Tibial nerve (tissue), 4 donors: ENCODE measurements at regions not wholly inside any gene's neighbourhood (a gene's known extent, or its start where the extent isn't known, plus 50 kb on each side); places are given as distances from the start of the nearest gene placed in this dataset.

Experiments
- DNase-seq, 2 donors: peaks; one replicate each; pipeline ENCODE4 v3.0.0-alpha.2; 2019; ENCODE audit warnings: low spot score in 2 of 2
- H3K27ac ChIP-seq, 4 donors: fragments of 200-600 bp; sonication (generic) in 3 of 4; one replicate each; pipeline ENCODE4 v1.5.1; 2017 to 2019; ENCODE audit warnings: mild to moderate bottlenecking in 1 of 4
- H3K27me3 ChIP-seq, 2 donors: fragments of 200-600 bp; sonication (generic) in 1 of 2; one replicate each; pipeline versions ENCODE4 v1.5.1 to v1.6.0; 2017 to 2019
- H3K36me3 ChIP-seq, 3 donors: fragments of 200-600 bp; sonication (generic); one replicate each; pipeline ENCODE4 v1.5.1; 2018 to 2019
- H3K4me1 ChIP-seq, 4 donors: fragments of 200-600 bp; sonication (generic) in 3 of 4; one replicate each; pipeline ENCODE4 v1.5.1; 2017 to 2019
- H3K4me3 ChIP-seq, 4 donors: fragments of 200-600 bp; sonication (generic) in 3 of 4; one replicate each; pipeline ENCODE4 v1.5.1; 2017 to 2019; ENCODE audit warnings: mild to moderate bottlenecking in 1 of 4, moderate library complexity in 1 of 4
- H3K9me3 ChIP-seq, 4 donors: fragments of 200-600 bp; sonication (generic) in 3 of 4; one replicate each; pipeline ENCODE4 v1.5.1; 2017 to 2019
- EP300 ChIP-seq, 2 donors: sonication (generic); formaldehyde crosslinking; IDR thresholded peaks; one replicate each; pipeline ENCODE4 v1.6.1; 2017; ENCODE audit warnings: antibody characterized with exemption in 2 of 2, mild to moderate bottlenecking in 1 of 2
- POLR2A ChIP-seq, 2 donors: fragments of 450-650 bp; IDR thresholded peaks; one replicate each; pipeline ENCODE4 v1.6.1; 2017; ENCODE audit warnings: antibody characterized with exemption in 2 of 2, mild to moderate bottlenecking in 2 of 2, moderate library complexity in 2 of 2
- WGBS, 2 donors: methylation state at CpG; one replicate each; pipeline ENCODE4 v1.1.5; 2018; 5-methylcytosine and 5-hydroxymethylcytosine counted together
- TF ChIP-seq, protein P1 (sequence below), 5 experiments: fragments of 200-600 bp in 3 of 5; fragments of 450-650 bp in 2 of 5; sonication (generic) in 3 of 5; IDR thresholded peaks; one replicate each; pipeline ENCODE4 v1.5.1; 2016 to 2019; ENCODE audit warnings: antibody characterized with exemption in 5 of 5, mild to moderate bottlenecking in 3 of 5, moderate library complexity in 2 of 5

- no peak overlapping the region for H3K27ac ChIP-seq
- no peaks in the 10 kb centered on the region for H3K4me1 ChIP-seq
- 85 to 88% methylated on average over 7 of the region's 7 CpGs for WGBS, 2 donors
- DNase-seq, result no peak
- H3K27me3 ChIP-seq, result no peaks in the 10 kb centered on the region
- H3K36me3 ChIP-seq, result no peaks in the 10 kb centered on the region
- no peaks in the 10 kb centered on the region for H3K9me3 ChIP-seq
- no peak overlapping the region for H3K4me3 ChIP-seq
- TF ChIP-seq EP300 (IDR thresholded peaks at IDR 0.05), result no peak
- no peak for TF ChIP-seq POLR2A (IDR thresholded peaks at IDR 0.05)
- TF ChIP-seq, protein P1, sequence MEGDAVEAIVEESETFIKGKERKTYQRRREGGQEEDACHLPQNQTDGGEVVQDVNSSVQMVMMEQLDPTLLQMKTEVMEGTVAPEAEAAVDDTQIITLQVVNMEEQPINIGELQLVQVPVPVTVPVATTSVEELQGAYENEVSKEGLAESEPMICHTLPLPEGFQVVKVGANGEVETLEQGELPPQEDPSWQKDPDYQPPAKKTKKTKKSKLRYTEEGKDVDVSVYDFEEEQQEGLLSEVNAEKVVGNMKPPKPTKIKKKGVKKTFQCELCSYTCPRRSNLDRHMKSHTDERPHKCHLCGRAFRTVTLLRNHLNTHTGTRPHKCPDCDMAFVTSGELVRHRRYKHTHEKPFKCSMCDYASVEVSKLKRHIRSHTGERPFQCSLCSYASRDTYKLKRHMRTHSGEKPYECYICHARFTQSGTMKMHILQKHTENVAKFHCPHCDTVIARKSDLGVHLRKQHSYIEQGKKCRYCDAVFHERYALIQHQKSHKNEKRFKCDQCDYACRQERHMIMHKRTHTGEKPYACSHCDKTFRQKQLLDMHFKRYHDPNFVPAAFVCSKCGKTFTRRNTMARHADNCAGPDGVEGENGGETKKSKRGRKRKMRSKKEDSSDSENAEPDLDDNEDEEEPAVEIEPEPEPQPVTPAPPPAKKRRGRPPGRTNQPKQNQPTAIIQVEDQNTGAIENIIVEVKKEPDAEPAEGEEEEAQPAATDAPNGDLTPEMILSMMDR (IDR thresholded peaks at IDR 0.05), result no peak
Observed at GRCh38 chr3:44030285-44030684, 211.4 kb upstream of the TOPAZ1 start.

DNA sequence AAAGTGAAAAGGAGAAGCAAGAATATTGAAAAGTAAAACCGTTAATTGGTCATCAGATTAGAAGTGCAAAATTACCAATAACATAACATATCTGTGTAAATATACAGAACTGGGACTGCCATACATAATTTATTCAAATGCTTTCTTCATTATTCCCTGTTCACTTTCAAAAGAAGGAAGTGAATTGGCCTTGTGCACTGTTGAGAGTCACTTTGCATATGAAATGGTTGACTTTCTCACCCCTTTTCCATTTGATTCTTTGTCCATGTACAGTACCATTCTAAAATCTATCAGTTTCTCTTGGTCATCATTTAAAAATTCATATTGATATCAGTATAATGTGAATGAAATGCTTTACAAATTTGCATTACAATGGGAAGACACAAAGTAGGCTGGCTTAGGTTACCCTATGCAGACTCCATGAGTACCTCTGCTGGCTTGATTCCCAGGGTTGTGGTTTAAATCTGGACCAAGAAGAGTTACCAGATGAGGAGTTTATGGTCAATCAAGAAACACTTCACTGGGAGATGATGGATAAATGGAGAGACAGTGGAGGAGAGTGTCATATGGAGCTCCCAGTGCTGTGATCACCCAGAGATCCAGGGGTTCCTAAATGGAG lies 210.9 kb upstream of the TOPAZ1 start:
- Histone ChIP-seq H3K27ac (no peak overlapping the region), H3K4me3 (no peak overlapping the region), H3K4me1 (no peaks in the 10 kb centered on the region), H3K36me3 (no peaks in the 10 kb centered on the region), H3K9me3 (no peaks in the 10 kb centered on the region), H3K27me3 (no peaks in the 10 kb centered on the region)
- 79 to 88% methylated on average over 1 of the region's 1 CpG for WGBS, 2 donors
- TF ChIP-seq EP300 (IDR thresholded peaks at IDR 0.05) (no peak), POLR2A (IDR thresholded peaks at IDR 0.05) (no peak)
- TF ChIP-seq, protein P1 (IDR thresholded peaks at IDR 0.05), result no peak
- no peak for DNase-seq

- H3K4me1 ChIP-seq, result no peaks in the 10 kb centered on the region
- 71 to 77% methylated on average over 16 of the region's 16 CpGs for WGBS, 2 donors
- no peaks in the 10 kb centered on the region for H3K36me3 ChIP-seq
- H3K27ac ChIP-seq, result no peak overlapping the region
- H3K9me3 ChIP-seq, result no peaks in the 10 kb centered on the region
- DNase-seq, result no peak
- H3K4me3 ChIP-seq, result no peak overlapping the region
- TF ChIP-seq, protein P1 (IDR thresholded peaks at IDR 0.05), result no peak
- TF ChIP-seq POLR2A (IDR thresholded peaks at IDR 0.05) (no peak), EP300 (IDR thresholded peaks at IDR 0.05) (no peak)
- H3K27me3 ChIP-seq, result no peaks in the 10 kb centered on the region
Observed at GRCh38 chr3:44031387-44032380, 210.0 kb upstream of the TOPAZ1 start.

GRCh38 chr3:44032487-44032886 lies 209.2 kb upstream of the TOPAZ1 start:
- H3K27ac ChIP-seq, result no peak overlapping the region
- TF ChIP-seq EP300 (IDR thresholded peaks at IDR 0.05) (no peak), POLR2A (IDR thresholded peaks at IDR 0.05) (no peak)
- TF ChIP-seq, protein P1 (IDR thresholded peaks at IDR 0.05), result no peak
- WGBS, 2 donors, result 74 to 83% methylated on average over 3 of the region's 3 CpGs
- H3K27me3 ChIP-seq, result no peaks in the 10 kb centered on the region
- no peaks in the 10 kb centered on the region for H3K36me3 ChIP-seq
- DNase-seq, result no peak
- H3K4me1 ChIP-seq, result no peaks in the 10 kb centered on the region
- no peaks in the 10 kb centered on the region for H3K9me3 ChIP-seq
- H3K4me3 ChIP-seq, result no peak overlapping the region

- Histone ChIP-seq H3K9me3 (no peaks in the 10 kb centered on the region), H3K36me3 (no peaks in the 10 kb centered on the region), H3K27me3 (no peaks in the 10 kb centered on the region), H3K4me1 (no peaks in the 10 kb centered on the region), H3K27ac (no peak overlapping the region), H3K4me3 (no peak overlapping the region)
- DNase-seq, result no peak
- TF ChIP-seq POLR2A (IDR thresholded peaks at IDR 0.05), result no peak
- TF ChIP-seq, protein P1 (IDR thresholded peaks at IDR 0.05), result no peak
- TF ChIP-seq EP300 (IDR thresholded peaks at IDR 0.05), result no peak
- 78 to 86% methylated on average over 2 of the region's 2 CpGs for WGBS, 2 donors
Observed at GRCh38 chr3:44033123-44033522, 208.6 kb upstream of the TOPAZ1 start.
